HepG2 (cell line): ENCODE measurements at regions not wholly inside any gene's neighbourhood (a gene's known extent, or its start where the extent isn't known, plus 50 kb on each side); places are given as distances from the start of the nearest gene placed in this dataset.

Source experiments
- ATAC-seq: fragments of 200-7000 bp; cut with Tn5 transposase; 3 replicates; pipeline ENCODE4 v1.9.1; 2020; ENCODE audit warnings: mild to moderate bottlenecking, moderate library complexity
- BruUV-seq: library from RNA; stranded (reverse); fragments of 400-500 nt; replicated peaks from 2 replicates; lab custom pipeline; 2021; lab: Mats Ljungman, UMichigan
- CTCF ChIA-PET: fragments of 300-600 bp; formaldehyde crosslinking; extraction: SDS; loops from one replicate; lab custom pipeline; 2021; ENCODE audit warnings: low total read pairs, inconsistent platforms, low intra/inter-chr PET ratio; lab: Yijun Ruan, JAX
- POLR2A ChIA-PET: fragments of 350-600 bp; sonication (Branson Sonifier 250); formaldehyde crosslinking; loops from one replicate; lab custom pipeline; 2020; ENCODE audit warnings: antibody characterized with exemption, inconsistent platforms; lab: Yijun Ruan, JAX
- DNase-seq: peaks from one replicate; pipeline ENCODE4 v3.0.0-alpha.2; 2015; ENCODE audit warnings: low spot score
- FAIRE-seq: peaks from 3 replicates; lab custom pipeline; 2011; peaks lifted over from hg19 to GRCh38; lab: Jason Lieb, UNC
- H2AFZ ChIP-seq: one replicate; pipeline ENCODE4 v1.6.1; 2011; ENCODE audit warnings: low read length, inconsistent platforms
- H3K27ac ChIP-seq: fragments of 300-600 bp; 3 replicates; pipeline ENCODE4 v1.8.0; 2011; ENCODE audit warnings: mixed run types, mild to moderate bottlenecking, mixed read lengths, low read length, inconsistent platforms; ENCODE audit not compliant: insufficient read depth; ENCODE audit errors: extremely low read length
- H3K27me3 ChIP-seq, 2 experiments: fragments of 200-600 bp in 1 of 2; 2 replicates in 1 of 2; 3 replicates in 1 of 2; pipeline versions ENCODE4 v1.6.0 to v1.8.0; 2011; ENCODE audit warnings: low read length in 2 of 2, mild to moderate bottlenecking in 2 of 2, moderate library complexity in 2 of 2, inconsistent platforms in 1 of 2; ENCODE audit not compliant: insufficient read depth in 2 of 2, control insufficient read depth in 1 of 2
- H3K36me3 ChIP-seq, 2 experiments: fragments of 200-600 bp in 1 of 2; replicated peaks in 1 of 2; 2 replicates in 1 of 2; 3 replicates in 1 of 2; pipeline versions ENCODE4 v1.5.1 to v1.8.0; 2011; ENCODE audit warnings: low read length in 2 of 2, inconsistent platforms in 1 of 2; ENCODE audit not compliant: insufficient read depth in 2 of 2, control insufficient read depth in 1 of 2
- H3K4me1 ChIP-seq: 2 replicates; pipeline ENCODE4 v1.5.1; 2012; ENCODE audit warnings: low read length, inconsistent platforms; ENCODE audit not compliant: insufficient read depth
- H3K4me2 ChIP-seq: 2 replicates; pipeline ENCODE4 v1.6.0; 2011; ENCODE audit warnings: low read depth, low read length, inconsistent platforms
- H3K4me3 ChIP-seq, 3 experiments: fragments of 200-600 bp in 1 of 3; sonication (generic), shearing (Covaris generic) in 1 of 3; replicated peaks in 1 of 3; 2 replicates each; pipeline ENCODE4 v1.5.1; 2011 to 2016; ENCODE audit warnings: low read length in 3 of 3, inconsistent platforms in 2 of 3, low read depth in 2 of 3, mild to moderate bottlenecking in 2 of 3, control low read depth in 1 of 3, mixed read lengths in 1 of 3; ENCODE audit not compliant: insufficient read depth in 1 of 3
- H3K79me2 ChIP-seq: one replicate; pipeline ENCODE4 v1.6.1; 2011; ENCODE audit warnings: low read length, inconsistent platforms; ENCODE audit not compliant: insufficient read depth
- H3K9ac ChIP-seq: 2 replicates; pipeline ENCODE4 v1.6.0; 2011; ENCODE audit warnings: mild to moderate bottlenecking, low read depth, low read length, inconsistent platforms; ENCODE audit not compliant: insufficient read depth
- H3K9me3 ChIP-seq: 2 replicates; pipeline ENCODE4 v1.5.1; 2012; ENCODE audit warnings: mild to moderate bottlenecking, low read length
- H4K20me1 ChIP-seq: 2 replicates; pipeline ENCODE4 v1.6.0; 2011; ENCODE audit warnings: inconsistent platforms, mild to moderate bottlenecking, low read length, moderate library complexity; ENCODE audit not compliant: insufficient read depth
- FOXA3 ChIP-seq: IDR thresholded peaks from 2 replicates; pipeline ENCODE4 v1.6.1; 2016; ENCODE audit warnings: missing genetic modification reagents, missing compliant biosample characterization
- HDAC2 ChIP-seq: sonication (generic); formaldehyde crosslinking; IDR thresholded peaks from 2 replicates; pipeline ENCODE4 v1.4.0; 2020; ENCODE audit warnings: missing genetic modification reagents
- NFE2L2 ChIP-seq: fragments of 150-350 bp; IDR thresholded peaks from 2 replicates; pipeline ENCODE4 v1.6.1; 2014; ENCODE audit warnings: low read length
- RELA ChIP-seq: sonication (generic); formaldehyde crosslinking; IDR thresholded peaks from 2 replicates; pipeline ENCODE4 v1.4.0; 2020; ENCODE audit warnings: missing genetic modification reagents
- STAT5B ChIP-seq: sonication (generic); formaldehyde crosslinking; IDR thresholded peaks from 2 replicates; pipeline ENCODE4 v1.4.0; 2020; ENCODE audit warnings: missing genetic modification reagents
- TAF15 ChIP-seq: fragments of 200-400 bp; formaldehyde crosslinking; IDR thresholded peaks from one replicate; pipeline ENCODE4 v1.6.1; 2018; ENCODE audit warnings: mild to moderate bottlenecking, low read depth, low read length; ENCODE audit not compliant: poor library complexity, severe bottlenecking
- ZNF253 ChIP-seq: sonication (generic); formaldehyde crosslinking; IDR thresholded peaks from 2 replicates; pipeline ENCODE4 v1.8.0; 2022; ENCODE audit warnings: mild to moderate bottlenecking, missing genetic modification reagents, borderline replicate concordance
- ZNF333 ChIP-seq: sonication (generic); formaldehyde crosslinking; IDR thresholded peaks from 2 replicates; pipeline ENCODE4 v1.4.0; 2020; ENCODE audit warnings: mild to moderate bottlenecking, missing genetic modification reagents, borderline replicate concordance
- ZNF775 ChIP-seq: sonication (generic); formaldehyde crosslinking; IDR thresholded peaks from 2 replicates; pipeline ENCODE4 v1.4.0; 2020; ENCODE audit warnings: missing genetic modification reagents, mild to moderate bottlenecking, moderate library complexity, borderline replicate concordance
- WGBS: methylation state at CpG from one replicate; pipeline ENCODE4 v1.1.6; 2017; ENCODE audit warnings: low lambda C conversion rate; 5-methylcytosine and 5-hydroxymethylcytosine counted together
- in situ Hi-C: cut with HindIII; loops from 2 replicates; pipeline ENCODE4 v1.10.0; 2017; ENCODE audit warnings: low pct_unique_long_range_greater_than_20kb; ENCODE audit not compliant: extremely low pct_ligation_motif_present
- intact Hi-C: fragments of 100-400 bp; cut with micrococcal nuclease; formaldehyde crosslinking; loops from one replicate; pipeline ENCODE4 v1.10.0; 2022; ENCODE audit not compliant: unreplicated experiment
- TF ChIP-seq, protein P1 (sequence below): sonication (generic); formaldehyde crosslinking; conservative IDR thresholded peaks from 2 replicates; pipeline ENCODE4 v1.8.1; 2023; ENCODE audit warnings: missing genetic modification reagents
- TF ChIP-seq, protein P2 (sequence below): sonication (generic); IDR thresholded peaks from 2 replicates; pipeline ENCODE4 v1.6.1; 2016; ENCODE audit warnings: low read depth, borderline replicate concordance
- TF ChIP-seq, protein P3 (sequence below): sonication (generic); formaldehyde crosslinking; IDR thresholded peaks from 2 replicates; pipeline ENCODE4 v1.4.0; 2020; ENCODE audit warnings: missing genetic modification reagents
- TF ChIP-seq, protein P4 (sequence below): sonication (generic); formaldehyde crosslinking; IDR thresholded peaks from 2 replicates; pipeline ENCODE4 v1.4.0; 2020; ENCODE audit warnings: missing genetic modification reagents
- TF ChIP-seq, protein P5 (sequence below): sonication (generic); formaldehyde crosslinking; IDR thresholded peaks from 2 replicates; pipeline ENCODE4 v1.4.0; 2020; ENCODE audit warnings: mild to moderate bottlenecking, missing genetic modification reagents
- TF ChIP-seq, protein P6 (sequence below): sonication (generic); formaldehyde crosslinking; IDR thresholded peaks from 2 replicates; pipeline ENCODE4 v1.5.0; 2020; ENCODE audit warnings: mild to moderate bottlenecking, missing genetic modification reagents, borderline replicate concordance

DNA sequence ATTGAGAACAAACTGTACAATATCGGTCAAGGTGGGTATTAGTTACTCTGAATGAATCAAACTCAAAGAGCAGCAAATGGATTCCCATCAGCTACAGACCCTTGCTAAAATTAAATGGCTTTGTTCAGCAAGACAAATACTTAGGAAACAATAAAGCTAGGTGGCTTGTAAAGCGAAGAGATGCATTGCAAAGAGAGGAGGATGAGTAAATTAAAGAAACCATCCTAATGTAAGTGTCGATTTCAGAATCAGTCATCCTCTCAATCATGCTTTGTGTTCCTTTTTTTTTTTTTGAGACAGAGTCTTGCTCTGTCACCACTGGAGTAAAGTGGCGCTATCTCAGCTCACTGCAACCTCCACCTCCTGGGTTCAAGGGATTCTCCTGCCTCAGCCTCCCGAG, 359.2 kb upstream of the ZNF462 start:
- BruUV-seq: no TSS peak
- CTCF ChIA-PET: no interaction called here
- WGBS: 44% methylated on average over 5 of the region's 5 CpGs
- Histone ChIP-seq H3K79me2 (no peaks in the 10 kb centered on the region), H3K4me2 (no peak overlapping the region), H3K9me3 (no peaks in the 10 kb centered on the region), H2AFZ (no peak overlapping the region), H3K27ac (no peak overlapping the region), H3K9ac (no peak overlapping the region), H3K4me1 (no peaks in the 10 kb centered on the region), H3K4me3 (no peak overlapping the region), H3K27me3 (no peaks in the 10 kb centered on the region), H3K36me3 (no peaks in the 10 kb centered on the region), H4K20me1 (no peaks in the 10 kb centered on the region)
- POLR2A ChIA-PET: no interaction called here
- FAIRE-seq (no peak), ATAC-seq (no peak), DNase-seq (no peak)
- in situ Hi-C loops (no loop called here), intact Hi-C loops (no loop called here)
- TF ChIP-seq ZNF253 (no peak), RELA (CRISPR knock-in tag) (no peak), ZNF775 (CRISPR knock-in tag) (no peak), HDAC2 (CRISPR knock-in tag) (no peak), STAT5B (CRISPR knock-in tag) (no peak), FOXA3 (CRISPR knock-in tag) (no peak), NFE2L2 (no peak), ZNF333 (CRISPR knock-in tag) (no peak), TAF15 (no peak)
- TF ChIP-seq, protein P1, sequence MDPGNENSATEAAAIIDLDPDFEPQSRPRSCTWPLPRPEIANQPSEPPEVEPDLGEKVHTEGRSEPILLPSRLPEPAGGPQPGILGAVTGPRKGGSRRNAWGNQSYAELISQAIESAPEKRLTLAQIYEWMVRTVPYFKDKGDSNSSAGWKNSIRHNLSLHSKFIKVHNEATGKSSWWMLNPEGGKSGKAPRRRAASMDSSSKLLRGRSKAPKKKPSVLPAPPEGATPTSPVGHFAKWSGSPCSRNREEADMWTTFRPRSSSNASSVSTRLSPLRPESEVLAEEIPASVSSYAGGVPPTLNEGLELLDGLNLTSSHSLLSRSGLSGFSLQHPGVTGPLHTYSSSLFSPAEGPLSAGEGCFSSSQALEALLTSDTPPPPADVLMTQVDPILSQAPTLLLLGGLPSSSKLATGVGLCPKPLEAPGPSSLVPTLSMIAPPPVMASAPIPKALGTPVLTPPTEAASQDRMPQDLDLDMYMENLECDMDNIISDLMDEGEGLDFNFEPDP: no peak
- TF ChIP-seq, protein P2, sequence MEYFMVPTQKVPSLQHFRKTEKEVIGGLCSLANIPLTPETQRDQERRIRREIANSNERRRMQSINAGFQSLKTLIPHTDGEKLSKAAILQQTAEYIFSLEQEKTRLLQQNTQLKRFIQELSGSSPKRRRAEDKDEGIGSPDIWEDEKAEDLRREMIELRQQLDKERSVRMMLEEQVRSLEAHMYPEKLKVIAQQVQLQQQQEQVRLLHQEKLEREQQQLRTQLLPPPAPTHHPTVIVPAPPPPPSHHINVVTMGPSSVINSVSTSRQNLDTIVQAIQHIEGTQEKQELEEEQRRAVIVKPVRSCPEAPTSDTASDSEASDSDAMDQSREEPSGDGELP: no peak
- TF ChIP-seq, protein P3, sequence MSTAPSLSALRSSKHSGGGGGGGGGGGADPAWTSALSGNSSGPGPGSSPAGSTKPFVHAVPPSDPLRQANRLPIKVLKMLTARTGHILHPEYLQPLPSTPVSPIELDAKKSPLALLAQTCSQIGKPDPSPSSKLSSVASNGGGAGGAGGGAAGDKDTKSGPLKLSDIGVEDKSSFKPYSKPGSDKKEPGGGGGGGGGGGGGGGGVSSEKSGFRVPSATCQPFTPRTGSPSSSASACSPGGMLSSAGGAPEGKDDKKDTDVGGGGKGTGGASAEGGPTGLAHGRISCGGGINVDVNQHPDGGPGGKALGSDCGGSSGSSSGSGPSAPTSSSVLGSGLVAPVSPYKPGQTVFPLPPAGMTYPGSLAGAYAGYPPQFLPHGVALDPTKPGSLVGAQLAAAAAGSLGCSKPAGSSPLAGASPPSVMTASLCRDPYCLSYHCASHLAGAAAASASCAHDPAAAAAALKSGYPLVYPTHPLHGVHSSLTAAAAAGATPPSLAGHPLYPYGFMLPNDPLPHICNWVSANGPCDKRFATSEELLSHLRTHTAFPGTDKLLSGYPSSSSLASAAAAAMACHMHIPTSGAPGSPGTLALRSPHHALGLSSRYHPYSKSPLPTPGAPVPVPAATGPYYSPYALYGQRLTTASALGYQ (CRISPR knock-in tag): no peak
- TF ChIP-seq, protein P4, sequence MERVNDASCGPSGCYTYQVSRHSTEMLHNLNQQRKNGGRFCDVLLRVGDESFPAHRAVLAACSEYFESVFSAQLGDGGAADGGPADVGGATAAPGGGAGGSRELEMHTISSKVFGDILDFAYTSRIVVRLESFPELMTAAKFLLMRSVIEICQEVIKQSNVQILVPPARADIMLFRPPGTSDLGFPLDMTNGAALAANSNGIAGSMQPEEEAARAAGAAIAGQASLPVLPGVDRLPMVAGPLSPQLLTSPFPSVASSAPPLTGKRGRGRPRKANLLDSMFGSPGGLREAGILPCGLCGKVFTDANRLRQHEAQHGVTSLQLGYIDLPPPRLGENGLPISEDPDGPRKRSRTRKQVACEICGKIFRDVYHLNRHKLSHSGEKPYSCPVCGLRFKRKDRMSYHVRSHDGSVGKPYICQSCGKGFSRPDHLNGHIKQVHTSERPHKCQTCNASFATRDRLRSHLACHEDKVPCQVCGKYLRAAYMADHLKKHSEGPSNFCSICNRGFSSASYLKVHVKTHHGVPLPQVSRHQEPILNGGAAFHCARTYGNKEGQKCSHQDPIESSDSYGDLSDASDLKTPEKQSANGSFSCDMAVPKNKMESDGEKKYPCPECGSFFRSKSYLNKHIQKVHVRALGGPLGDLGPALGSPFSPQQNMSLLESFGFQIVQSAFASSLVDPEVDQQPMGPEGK (CRISPR knock-in tag): no peak
- TF ChIP-seq, protein P5, sequence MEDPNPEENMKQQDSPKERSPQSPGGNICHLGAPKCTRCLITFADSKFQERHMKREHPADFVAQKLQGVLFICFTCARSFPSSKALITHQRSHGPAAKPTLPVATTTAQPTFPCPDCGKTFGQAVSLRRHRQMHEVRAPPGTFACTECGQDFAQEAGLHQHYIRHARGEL (CRISPR knock-in tag): no peak
- TF ChIP-seq, protein P6, sequence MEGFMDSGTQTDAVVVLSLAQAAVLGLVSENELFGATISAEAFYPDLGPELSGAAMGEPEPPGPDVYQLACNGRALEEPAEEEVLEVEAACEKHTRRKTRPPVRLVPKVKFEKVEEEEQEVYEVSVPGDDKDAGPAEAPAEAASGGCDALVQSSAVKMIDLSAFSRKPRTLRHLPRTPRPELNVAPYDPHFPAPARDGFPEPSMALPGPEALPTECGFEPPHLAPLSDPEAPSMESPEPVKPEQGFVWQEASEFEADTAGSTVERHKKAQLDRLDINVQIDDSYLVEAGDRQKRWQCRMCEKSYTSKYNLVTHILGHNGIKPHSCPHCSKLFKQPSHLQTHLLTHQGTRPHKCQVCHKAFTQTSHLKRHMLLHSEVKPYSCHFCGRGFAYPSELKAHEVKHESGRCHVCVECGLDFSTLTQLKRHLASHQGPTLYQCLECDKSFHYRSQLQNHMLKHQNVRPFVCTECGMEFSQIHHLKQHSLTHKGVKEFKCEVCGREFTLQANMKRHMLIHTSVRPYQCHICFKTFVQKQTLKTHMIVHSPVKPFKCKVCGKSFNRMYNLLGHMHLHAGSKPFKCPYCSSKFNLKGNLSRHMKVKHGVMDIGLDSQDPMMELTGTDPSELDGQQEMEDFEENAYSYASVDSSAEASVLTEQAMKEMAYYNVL (CRISPR knock-in tag): no peak
